GM18868 (cell line): ENCODE measurements at regions not wholly inside any gene's neighbourhood (a gene's known extent, or its start where the extent isn't known, plus 50 kb on each side); places are given as distances from the start of the nearest gene placed in this dataset.
"Not testable (repeated sequence)": the region's sequence is repeated elsewhere in the genome, so short reads cannot be mapped to it uniquely, and the experiment has no call there.

Source experiments
- ATAC-seq: cut with Tn5 transposase; IDR thresholded peaks from one replicate; pipeline ENCODE4 v1.9.1; 2021; ENCODE audit warnings: mild to moderate bottlenecking, moderate library complexity; ENCODE audit not compliant: unreplicated experiment

GRCh38 chr4:33067221-33067620 lies 2347.1 kb downstream of the PCDH7 start:
- no peak for ATAC-seq

GRCh38 chr4:33068539-33068938 lies 2348.4 kb downstream of the PCDH7 start:
- ATAC-seq = no peak

- ATAC-seq = no peak
These were observed 2351.4 kb downstream of the PCDH7 start for GRCh38 chr4:33071535-33071934.

GRCh38 chr4:33072298-33073089 lies 2352.3 kb downstream of the PCDH7 start:
- ATAC-seq = no peak

GRCh38 chr4:33073811-33074210 lies 2353.6 kb downstream of the PCDH7 start:
- ATAC-seq = no peak

- no peak for ATAC-seq
These were observed 2358.0 kb downstream of the PCDH7 start for GRCh38 chr4:33078145-33078544.

- no peak for ATAC-seq
These were observed 2360.1 kb downstream of the PCDH7 start for GRCh38 chr4:33080275-33080674.

- ATAC-seq = no peak
These were observed 2365.5 kb downstream of the PCDH7 start for GRCh38 chr4:33085709-33086108.

- no peak for ATAC-seq
These were observed 2366.3 kb downstream of the PCDH7 start for GRCh38 chr4:33086331-33086925.

- ATAC-seq = no peak
These were observed 2368.5 kb downstream of the PCDH7 start for GRCh38 chr4:33088713-33089112.

GRCh38 chr4:33090910-33091309 lies 2370.7 kb downstream of the PCDH7 start:
- ATAC-seq = no peak

- ATAC-seq = no peak
These were observed 2371.8 kb downstream of the PCDH7 start for GRCh38 chr4:33091961-33092360.

GRCh38 chr4:33104273-33104672 lies 2384.1 kb downstream of the PCDH7 start:
- ATAC-seq = peak; percentile 93

- no peak for ATAC-seq
These were observed 2387.6 kb downstream of the PCDH7 start for GRCh38 chr4:33107814-33108213.

GRCh38 chr4:33111117-33111516 lies 2390.9 kb downstream of the PCDH7 start:
- no peak for ATAC-seq

- no peak for ATAC-seq
These were observed 2396.7 kb downstream of the PCDH7 start for GRCh38 chr4:33116871-33117270.

GRCh38 chr4:33126002-33126401 lies 2405.8 kb downstream of the PCDH7 start:
- ATAC-seq = no peak

GRCh38 chr4:33130662-33131061 lies 2410.5 kb downstream of the PCDH7 start:
- not testable (repeated sequence) for ATAC-seq

- no peak for ATAC-seq
These were observed 2413.6 kb downstream of the PCDH7 start for GRCh38 chr4:33133723-33134122.

- no peak for ATAC-seq
These were observed 2414.2 kb downstream of the PCDH7 start for GRCh38 chr4:33134366-33134765.

- no peak for ATAC-seq
These were observed 2429.7 kb downstream of the PCDH7 start for GRCh38 chr4:33149658-33150524.

GRCh38 chr4:33150525-33150910 lies 2430.3 kb downstream of the PCDH7 start:
- no peak for ATAC-seq
